ENCODE measurements at regions not wholly inside any gene's neighbourhood (a gene's known extent, or its start where the extent isn't known, plus 50 kb on each side); places are given as distances from the start of the nearest gene placed in this dataset.
"Not testable (repeated sequence)": the region's sequence is repeated elsewhere in the genome, so short reads cannot be mapped to it uniquely, and the experiment has no call there.

GRCh38 chrX:99988532-99988931 is 421.5 kb downstream of the PCDH19 start:
- H3K36me3 ChIP-seq (ENCODE audit: low read depth); intact Hi-C loops (cut with DNase I, micrococcal nuclease); H3K4me3 ChIP-seq; ATAC-seq; DNase-seq; H3K9me3 ChIP-seq; H3K4me1 ChIP-seq (ENCODE audit: low read depth): not testable (repeated sequence)

- Histone ChIP-seq H3K36me3 (ENCODE audit: low read depth) (no peaks in the 10 kb centered on the region), H3K4me3 (no peak overlapping the region), H3K9me3 (no peaks in the 10 kb centered on the region), H3K4me1 (ENCODE audit: low read depth) (no peaks in the 10 kb centered on the region)
- DNase-seq (no peak), ATAC-seq (no peak)
- intact Hi-C loops (cut with DNase I, micrococcal nuclease) = no loop called here
- TF ChIP-seq CTCF (IDR thresholded peaks at IDR 0.05) = no peak
Observed at GRCh38 chrX:99973572-99974226, 436.4 kb downstream of the PCDH19 start.

GRCh38 chrX:99939883-99940232 is 470.2 kb downstream of the PCDH19 start:
- no peak overlapping the region for H3K4me3 ChIP-seq
- H3K36me3 ChIP-seq (ENCODE audit: low read depth) = no peaks in the 10 kb centered on the region
- TF ChIP-seq CTCF (IDR thresholded peaks at IDR 0.05) = no peak
- H3K4me1 ChIP-seq (ENCODE audit: low read depth) = no peaks in the 10 kb centered on the region
- DNase-seq (no peak), ATAC-seq (no peak)
- intact Hi-C loops (cut with DNase I, micrococcal nuclease) = no loop called here
- H3K9me3 ChIP-seq = no peaks in the 10 kb centered on the region

GRCh38 chrX:99939206-99939882 is 470.7 kb downstream of the PCDH19 start:
- H3K4me3 ChIP-seq; DNase-seq; H3K4me1 ChIP-seq (ENCODE audit: low read depth); ATAC-seq; intact Hi-C loops (cut with DNase I, micrococcal nuclease); H3K36me3 ChIP-seq (ENCODE audit: low read depth); H3K9me3 ChIP-seq: not testable (repeated sequence)

- H3K9me3 ChIP-seq = no peaks in the 10 kb centered on the region
- H3K4me1 ChIP-seq (ENCODE audit: low read depth) = no peaks in the 10 kb centered on the region
- H3K4me3 ChIP-seq = no peak overlapping the region
- no peak for TF ChIP-seq CTCF (IDR thresholded peaks at IDR 0.05)
- no peaks in the 10 kb centered on the region for H3K36me3 ChIP-seq (ENCODE audit: low read depth)
- intact Hi-C loops (cut with DNase I, micrococcal nuclease) = no loop called here
- DNase-seq = no peak
- ATAC-seq = no peak
Observed at GRCh38 chrX:99938464-99938863, 471.6 kb downstream of the PCDH19 start.

- Histone ChIP-seq H3K9me3 (no peaks in the 10 kb centered on the region), H3K36me3 (ENCODE audit: low read depth) (no peaks in the 10 kb centered on the region), H3K4me3 (no peak overlapping the region), H3K4me1 (ENCODE audit: low read depth) (no peaks in the 10 kb centered on the region)
- intact Hi-C loops (cut with DNase I, micrococcal nuclease) = no loop called here
- ATAC-seq (no peak), DNase-seq (no peak)
- TF ChIP-seq CTCF (IDR thresholded peaks at IDR 0.05) = no peak
Observed at GRCh38 chrX:99933865-99934264, 476.2 kb downstream of the PCDH19 start.
